Adipocyte (in vitro differentiated cells): ENCODE measurements at regions not wholly inside any gene's neighbourhood (a gene's known extent, or its start where the extent isn't known, plus 50 kb on each side); places are given as distances from the start of the nearest gene placed in this dataset.
"Not testable (repeated sequence)": the region's sequence is repeated elsewhere in the genome, so short reads cannot be mapped to it uniquely, and the experiment has no call there.

Experiments
- DNase-seq: peaks from one replicate; pipeline ENCODE4 v3.0.0-alpha.2; 2015; ENCODE audit warnings: low read depth
- H3K27me3 ChIP-seq: replicated peaks from 2 replicates; pipeline ENCODE4 v1.7.0; 2013; ENCODE audit warnings: mild to moderate bottlenecking, low read length, moderate library complexity; ENCODE audit not compliant: control insufficient read depth, insufficient read depth
- H3K36me3 ChIP-seq: 2 replicates; pipeline ENCODE4 v1.7.0; 2013; ENCODE audit warnings: low read length, mild to moderate bottlenecking, moderate library complexity; ENCODE audit not compliant: control insufficient read depth, insufficient read depth, severe bottlenecking
- H3K4me1 ChIP-seq: 2 replicates; pipeline ENCODE4 v1.7.0; 2013; ENCODE audit warnings: mild to moderate bottlenecking, low read length, moderate library complexity; ENCODE audit not compliant: control insufficient read depth, insufficient read depth
- H3K4me3 ChIP-seq: 2 replicates; pipeline ENCODE4 v1.7.0; 2013; ENCODE audit warnings: mild to moderate bottlenecking, low read length, moderate library complexity
- H3K9ac ChIP-seq: 2 replicates; pipeline ENCODE4 v1.7.0; 2013; ENCODE audit warnings: mild to moderate bottlenecking, low read length, moderate library complexity
- H3K9me3 ChIP-seq: 2 replicates; pipeline ENCODE4 v1.7.0; 2013; ENCODE audit warnings: mild to moderate bottlenecking, low read length, moderate library complexity; ENCODE audit not compliant: control insufficient read depth

- peaks cover 8% of the 10 kb centered on the region for H3K4me1 ChIP-seq
- H3K36me3 ChIP-seq, result no peaks in the 10 kb centered on the region
- DNase-seq, result no peak
- H3K9me3 ChIP-seq, result no peaks in the 10 kb centered on the region
- no peak overlapping the region for H3K9ac ChIP-seq
- no peaks in the 10 kb centered on the region for H3K27me3 ChIP-seq
- no peak overlapping the region for H3K4me3 ChIP-seq
Measured at GRCh38 chr3:101138817-101139216, 145.6 kb upstream of the ABI3BP start.

DNA sequence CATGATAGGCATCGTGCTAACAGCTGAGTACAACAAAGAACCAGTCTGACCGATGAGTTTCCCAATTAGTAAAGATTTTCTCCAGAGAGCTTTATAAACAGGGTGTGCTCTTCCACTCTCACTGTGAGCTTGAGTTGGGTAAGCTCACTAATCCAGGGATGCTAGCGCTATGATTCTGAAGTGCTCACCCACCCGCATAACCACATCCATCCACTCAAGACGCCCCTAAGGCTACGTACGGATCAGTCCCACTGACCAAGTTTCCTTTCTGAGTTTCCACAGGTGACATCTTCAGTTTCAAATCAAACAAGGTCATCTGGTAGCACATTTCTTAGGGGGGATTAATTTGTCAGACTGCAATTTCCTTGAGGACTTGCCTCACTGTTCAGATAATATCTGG, 141.1 kb upstream of the ABI3BP start:
- no peak for DNase-seq
- H3K4me1 ChIP-seq, result no peaks in the 10 kb centered on the region
- H3K4me3 ChIP-seq, result no peak overlapping the region
- H3K9ac ChIP-seq, result no peak overlapping the region
- H3K36me3 ChIP-seq, result no peaks in the 10 kb centered on the region
- H3K9me3 ChIP-seq, result no peaks in the 10 kb centered on the region
- H3K27me3 ChIP-seq, result no peaks in the 10 kb centered on the region

DNA sequence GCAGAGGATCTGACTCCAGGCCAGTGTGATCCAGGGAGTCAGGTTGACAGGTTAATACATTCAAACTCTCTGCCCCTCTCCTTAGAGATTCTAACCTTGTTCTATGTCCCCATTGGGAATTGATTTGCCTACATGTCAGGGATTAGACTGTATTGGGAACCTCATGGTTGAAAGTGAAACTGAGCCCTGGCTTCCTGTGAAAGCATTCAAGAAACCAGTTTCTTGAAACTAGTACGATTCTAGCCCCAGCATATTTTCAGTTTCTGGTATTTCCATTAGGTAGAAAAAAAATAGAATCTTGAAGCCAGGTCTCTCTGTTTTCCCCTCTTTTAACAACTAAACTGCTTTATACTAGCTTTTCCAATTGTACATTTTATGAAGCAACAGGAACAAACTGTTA, 140.4 kb upstream of the ABI3BP start:
- Histone ChIP-seq H3K9me3 (no peaks in the 10 kb centered on the region), H3K36me3 (no peaks in the 10 kb centered on the region), H3K9ac (no peak overlapping the region), H3K4me1 (no peaks in the 10 kb centered on the region), H3K4me3 (no peak overlapping the region), H3K27me3 (no peaks in the 10 kb centered on the region)
- DNase-seq, result no peak

- not testable (repeated sequence) for H3K27me3 ChIP-seq, DNase-seq, H3K36me3 ChIP-seq, H3K9me3 ChIP-seq, H3K9ac ChIP-seq, H3K4me1 ChIP-seq, H3K4me3 ChIP-seq
Measured at GRCh38 chr3:101133197-101133596, 140.0 kb upstream of the ABI3BP start.

GRCh38 chr3:101131767-101132166, 138.5 kb upstream of the ABI3BP start:
- H3K9ac ChIP-seq, result no peak overlapping the region
- no peaks in the 10 kb centered on the region for H3K4me1 ChIP-seq
- DNase-seq, result no peak
- no peaks in the 10 kb centered on the region for H3K36me3 ChIP-seq
- H3K9me3 ChIP-seq, result no peaks in the 10 kb centered on the region
- H3K4me3 ChIP-seq, result no peak overlapping the region
- no peaks in the 10 kb centered on the region for H3K27me3 ChIP-seq

- H3K4me1 ChIP-seq, result no peaks in the 10 kb centered on the region
- no peak overlapping the region for H3K4me3 ChIP-seq
- DNase-seq, result no peak
- H3K9ac ChIP-seq, result no peak overlapping the region
- H3K27me3 ChIP-seq, result no peaks in the 10 kb centered on the region
- H3K9me3 ChIP-seq, result no peaks in the 10 kb centered on the region
- no peaks in the 10 kb centered on the region for H3K36me3 ChIP-seq
Measured at GRCh38 chr3:101128786-101129185, 135.6 kb upstream of the ABI3BP start.

DNA sequence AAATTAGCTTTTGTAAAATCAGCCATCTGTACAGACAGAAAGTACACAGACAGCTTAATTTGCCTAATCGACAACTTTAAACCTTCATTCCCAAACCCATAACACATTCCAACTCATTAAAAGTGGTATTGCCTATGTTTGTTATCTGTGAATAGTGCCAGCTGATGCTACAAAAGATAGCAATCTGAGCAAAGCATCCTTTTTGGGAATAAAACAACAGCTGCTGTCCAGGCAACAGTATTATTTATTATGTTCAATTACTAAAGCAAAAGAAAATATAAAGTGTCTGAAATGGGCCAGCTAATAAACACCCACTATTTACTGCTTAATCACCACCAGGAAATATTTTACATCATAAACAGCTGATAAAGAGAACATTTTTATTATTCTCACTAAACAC, 134.8 kb upstream of the ABI3BP start:
- Histone ChIP-seq H3K4me1 (no peaks in the 10 kb centered on the region), H3K27me3 (no peaks in the 10 kb centered on the region), H3K4me3 (no peak overlapping the region), H3K9me3 (no peaks in the 10 kb centered on the region), H3K9ac (no peak overlapping the region), H3K36me3 (no peaks in the 10 kb centered on the region)
- DNase-seq, result no peak

- Histone ChIP-seq H3K27me3 (no peaks in the 10 kb centered on the region), H3K36me3 (no peaks in the 10 kb centered on the region), H3K4me1 (peaks cover 7% of the 10 kb centered on the region), H3K9ac (no peak overlapping the region), H3K4me3 (no peak overlapping the region), H3K9me3 (no peaks in the 10 kb centered on the region)
- peak; percentile 42 for DNase-seq
Measured at GRCh38 chr3:101124125-101124524, 130.9 kb upstream of the ABI3BP start.

DNA sequence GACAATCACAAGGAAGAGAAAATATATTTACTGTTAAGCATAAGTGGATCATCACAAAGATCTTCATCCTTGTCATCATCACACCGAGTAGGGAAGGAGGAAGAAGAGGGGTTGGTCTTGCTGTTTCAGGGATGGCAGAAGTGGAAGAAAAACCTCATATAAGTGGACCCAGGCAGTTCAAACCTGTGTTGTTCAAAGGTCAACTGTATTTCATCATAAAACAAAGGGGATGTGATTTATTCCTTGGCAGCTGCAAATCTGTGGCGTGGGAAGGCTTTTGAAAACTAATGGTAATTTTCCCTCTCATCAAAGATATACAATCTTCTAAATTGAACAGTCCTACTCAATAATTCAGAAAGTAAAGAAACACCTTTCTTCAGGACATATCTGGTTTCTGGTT, 129.9 kb upstream of the ABI3BP start:
- H3K4me1 ChIP-seq, result peaks cover 9% of the 10 kb centered on the region
- H3K27me3 ChIP-seq, result no peaks in the 10 kb centered on the region
- H3K36me3 ChIP-seq, result no peaks in the 10 kb centered on the region
- DNase-seq, result no peak
- no peak overlapping the region for H3K9ac ChIP-seq
- H3K9me3 ChIP-seq, result no peaks in the 10 kb centered on the region
- no peak overlapping the region for H3K4me3 ChIP-seq

GRCh38 chr3:101122681-101123080, 129.5 kb upstream of the ABI3BP start:
- H3K36me3 ChIP-seq, result no peaks in the 10 kb centered on the region

DNA sequence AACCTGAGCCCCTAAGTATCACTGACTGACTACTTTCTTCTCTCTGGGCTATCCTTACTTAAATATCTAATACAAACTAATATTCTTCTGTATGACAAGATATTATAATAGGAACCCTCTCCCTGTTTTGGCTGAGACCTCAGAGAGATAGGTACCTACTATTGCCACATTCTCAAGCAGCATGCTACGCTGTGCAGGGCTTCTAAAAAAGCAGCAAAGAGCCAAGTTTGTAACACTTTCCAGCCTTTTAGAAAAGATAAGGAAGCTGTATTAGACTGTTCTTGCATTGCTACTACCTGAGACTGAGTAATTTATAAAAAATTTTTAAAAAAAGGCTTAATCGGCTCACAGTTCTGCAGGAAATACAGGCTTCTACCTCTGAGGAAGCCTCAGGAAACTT, 126.8 kb upstream of the ABI3BP start:
- H3K4me1 ChIP-seq, result peaks cover 9% of the 10 kb centered on the region
- no peak overlapping the region for H3K9ac ChIP-seq
- H3K27me3 ChIP-seq, result no peaks in the 10 kb centered on the region
- no peaks in the 10 kb centered on the region for H3K36me3 ChIP-seq
- no peak for DNase-seq
- H3K9me3 ChIP-seq, result no peaks in the 10 kb centered on the region
- H3K4me3 ChIP-seq, result no peak overlapping the region

More at GRCh38 chr3:101122681-101123080, 129.5 kb upstream of the ABI3BP start:
- no peak overlapping the region for H3K4me3 ChIP-seq
- DNase-seq, result no peak
- peaks cover 9% of the 10 kb centered on the region for H3K4me1 ChIP-seq
- no peaks in the 10 kb centered on the region for H3K27me3 ChIP-seq
- no peaks in the 10 kb centered on the region for H3K9me3 ChIP-seq
- H3K9ac ChIP-seq, result no peak overlapping the region

DNA sequence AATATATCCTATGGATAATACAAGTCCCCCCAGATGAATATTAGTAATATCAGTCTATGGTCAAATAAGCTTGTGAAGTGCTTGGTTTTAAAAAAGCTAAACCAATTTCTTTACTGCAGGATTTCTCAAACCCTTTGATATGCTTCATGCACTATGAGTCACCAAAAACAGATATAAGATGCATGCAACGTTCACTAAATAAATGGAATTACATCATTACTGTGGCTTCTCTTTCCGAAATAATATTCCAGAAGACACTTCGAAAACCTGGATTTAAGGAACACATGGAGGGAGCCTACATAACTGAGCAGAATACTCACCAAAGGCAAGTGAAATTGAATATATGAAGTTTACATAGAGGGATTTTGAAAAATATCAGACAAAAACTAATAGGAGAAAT, 126.3 kb upstream of the ABI3BP start:
- DNase-seq, result peak; percentile 72

More for the DNA sequence above, 126.3 kb upstream of the ABI3BP start:
- Histone ChIP-seq H3K9me3 (no peaks in the 10 kb centered on the region), H3K27me3 (no peaks in the 10 kb centered on the region), H3K9ac (no peak overlapping the region), H3K4me3 (no peak overlapping the region), H3K4me1 (peaks cover 9% of the 10 kb centered on the region), H3K36me3 (no peaks in the 10 kb centered on the region)
